ENCODE measurements at regions not wholly inside any gene's neighbourhood (a gene's known extent, or its start where the extent isn't known, plus 50 kb on each side); places are given as distances from the start of the nearest gene placed in this dataset.
A peak's percentile ranks its signal among the peaks of the same experiment; 100 is the strongest.

GRCh38 chr9:120308495-120308894, 271.5 kb downstream of the CDK5RAP2 start:
- ATAC-seq = peak; percentile 64
- no TSS peak for BruUV-seq (replicated peaks)

More at GRCh38 chr9:120308495-120308894, 271.5 kb downstream of the CDK5RAP2 start:
- no peaks in the 10 kb centered on the region for H3K27me3 ChIP-seq (ENCODE audit: insufficient read depth, low read length)
- H3K36me3 ChIP-seq (ENCODE audit: control insufficient read depth in 1 of 2, insufficient read depth in 2 of 2, low read length in 2 of 2) = no peaks in the 10 kb centered on the region
- TF ChIP-seq, protein P1, sequence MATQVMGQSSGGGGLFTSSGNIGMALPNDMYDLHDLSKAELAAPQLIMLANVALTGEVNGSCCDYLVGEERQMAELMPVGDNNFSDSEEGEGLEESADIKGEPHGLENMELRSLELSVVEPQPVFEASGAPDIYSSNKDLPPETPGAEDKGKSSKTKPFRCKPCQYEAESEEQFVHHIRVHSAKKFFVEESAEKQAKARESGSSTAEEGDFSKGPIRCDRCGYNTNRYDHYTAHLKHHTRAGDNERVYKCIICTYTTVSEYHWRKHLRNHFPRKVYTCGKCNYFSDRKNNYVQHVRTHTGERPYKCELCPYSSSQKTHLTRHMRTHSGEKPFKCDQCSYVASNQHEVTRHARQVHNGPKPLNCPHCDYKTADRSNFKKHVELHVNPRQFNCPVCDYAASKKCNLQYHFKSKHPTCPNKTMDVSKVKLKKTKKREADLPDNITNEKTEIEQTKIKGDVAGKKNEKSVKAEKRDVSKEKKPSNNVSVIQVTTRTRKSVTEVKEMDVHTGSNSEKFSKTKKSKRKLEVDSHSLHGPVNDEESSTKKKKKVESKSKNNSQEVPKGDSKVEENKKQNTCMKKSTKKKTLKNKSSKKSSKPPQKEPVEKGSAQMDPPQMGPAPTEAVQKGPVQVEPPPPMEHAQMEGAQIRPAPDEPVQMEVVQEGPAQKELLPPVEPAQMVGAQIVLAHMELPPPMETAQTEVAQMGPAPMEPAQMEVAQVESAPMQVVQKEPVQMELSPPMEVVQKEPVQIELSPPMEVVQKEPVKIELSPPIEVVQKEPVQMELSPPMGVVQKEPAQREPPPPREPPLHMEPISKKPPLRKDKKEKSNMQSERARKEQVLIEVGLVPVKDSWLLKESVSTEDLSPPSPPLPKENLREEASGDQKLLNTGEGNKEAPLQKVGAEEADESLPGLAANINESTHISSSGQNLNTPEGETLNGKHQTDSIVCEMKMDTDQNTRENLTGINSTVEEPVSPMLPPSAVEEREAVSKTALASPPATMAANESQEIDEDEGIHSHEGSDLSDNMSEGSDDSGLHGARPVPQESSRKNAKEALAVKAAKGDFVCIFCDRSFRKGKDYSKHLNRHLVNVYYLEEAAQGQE (IDR thresholded peaks at IDR 0.05; ENCODE audit: low read depth) = no peak
- TF ChIP-seq ZBTB33 (IDR thresholded peaks at IDR 0.05; ENCODE audit: extremely low read depth, insufficient replicate concordance, low read length) (no peak), YY1 (IDR thresholded peaks at IDR 0.05; ENCODE audit: extremely low read depth, insufficient replicate concordance, low read depth, low read length) (no peak), ATF3 (IDR thresholded peaks at IDR 0.05) (no peak), ELF1 (IDR thresholded peaks at IDR 0.05; ENCODE audit: borderline replicate concordance, low read depth) (no peak), SP1 (IDR thresholded peaks at IDR 0.05; ENCODE audit: low read depth) (no peak), SIN3A (IDR thresholded peaks at IDR 0.05; ENCODE audit: low read depth) (no peak)
- TF ChIP-seq, protein P2, sequence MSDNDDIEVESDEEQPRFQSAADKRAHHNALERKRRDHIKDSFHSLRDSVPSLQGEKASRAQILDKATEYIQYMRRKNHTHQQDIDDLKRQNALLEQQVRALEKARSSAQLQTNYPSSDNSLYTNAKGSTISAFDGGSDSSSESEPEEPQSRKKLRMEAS (IDR thresholded peaks at IDR 0.05) = no peak
- no peak overlapping the region for H3K4me2 ChIP-seq (ENCODE audit: low read length)
- H3K9me2 ChIP-seq (ENCODE audit: insufficient read depth) = no peaks in the 10 kb centered on the region
- no peak overlapping the region for H3K9ac ChIP-seq (ENCODE audit: low read length)
- H3K4me1 ChIP-seq (ENCODE audit: control insufficient read depth in 1 of 2, insufficient read depth in 2 of 2, low read length in 2 of 2) = no peaks in the 10 kb centered on the region
- DNase-seq (ENCODE audit: low read depth, low spot score) = no peak
- H4K20me1 ChIP-seq (ENCODE audit: insufficient read depth) = no peaks in the 10 kb centered on the region
- no peaks in the 10 kb centered on the region for H3K9me3 ChIP-seq (ENCODE audit: control insufficient read depth in 1 of 2, insufficient read depth in 1 of 2, low read depth in 1 of 2, low read length in 2 of 2)
- no peak overlapping the region for H3K4me3 ChIP-seq (replicated peaks in 1 of 2; ENCODE audit: low read depth in 1 of 2, low read length in 2 of 2)
- H3K79me2 ChIP-seq (ENCODE audit: insufficient read depth, low read length) = no peaks in the 10 kb centered on the region
- intact Hi-C loops (cut with micrococcal nuclease) = no loop called here
- ChIA-PET CTCF (no interaction called here), RAD21 (ENCODE audit: low non-redundant PET in 1 of 2, low total read pairs in 2 of 2, uncharacterized antibody in 2 of 2, unreplicated experiment in 2 of 2) (no interaction called here), POLR2A (no interaction called here)
- no peak overlapping the region for H2AFZ ChIP-seq (ENCODE audit: low read depth, low read length, poor library complexity, severe bottlenecking)
- H3K27ac ChIP-seq (ENCODE audit: low read depth, low read length) = no peak overlapping the region

Measured in HCT116 (cell line).